Transverse colon (tissue), 4 donors: ENCODE measurements at regions not wholly inside any gene's neighbourhood (a gene's known extent, or its start where the extent isn't known, plus 50 kb on each side); places are given as distances from the start of the nearest gene placed in this dataset.

ENCODE experiments used
- DNase-seq: peaks from one replicate; pipeline ENCODE4 v3.0.0-alpha.2; 2019
- H3K27ac ChIP-seq, 4 donors: fragments of 200-600 bp; sonication (generic); 2 replicates each; pipeline ENCODE4 v1.5.1; 2016 to 2018; ENCODE audit warnings: inconsistent platforms in 4 of 4
- H3K27me3 ChIP-seq: fragments of 200-600 bp; sonication (generic); 2 replicates; pipeline ENCODE4 v1.5.1; 2017; ENCODE audit warnings: inconsistent platforms
- H3K36me3 ChIP-seq, 4 donors: fragments of 200-600 bp; sonication (generic); 2 replicates each; pipeline ENCODE4 v1.5.1; 2017 to 2019; ENCODE audit warnings: inconsistent platforms in 4 of 4
- H3K4me1 ChIP-seq, 4 donors: fragments of 200-600 bp; sonication (generic); 2 replicates each; pipeline ENCODE4 v1.5.1; 2017 to 2020; ENCODE audit warnings: inconsistent platforms in 4 of 4
- H3K4me3 ChIP-seq, 4 donors: fragments of 200-600 bp; sonication (generic); 1 replicate in 1 of 4; 2 replicates in 3 of 4; pipeline versions ENCODE4 v1.5.1 to v1.6.1; 2017 to 2019; ENCODE audit warnings: inconsistent platforms in 4 of 4
- H3K9me3 ChIP-seq, 2 donors: fragments of 200-600 bp; sonication (generic); 2 replicates each; pipeline ENCODE4 v1.5.1; 2017 to 2019; ENCODE audit warnings: inconsistent platforms in 2 of 2
- EP300 ChIP-seq: sonication (generic); formaldehyde crosslinking; IDR thresholded peaks from one replicate; pipeline ENCODE4 v1.6.1; 2017; ENCODE audit warnings: antibody characterized with exemption, low read depth
- POLR2A ChIP-seq: fragments of 450-650 bp; IDR thresholded peaks from one replicate; pipeline ENCODE4 v1.6.1; 2016; ENCODE audit warnings: antibody characterized with exemption, mild to moderate bottlenecking, moderate library complexity
- POLR2AphosphoS5 ChIP-seq, 3 donors: sonication (generic); formaldehyde crosslinking; IDR thresholded peaks; one replicate each; pipeline ENCODE4 v1.6.1; 2016; ENCODE audit warnings: antibody characterized with exemption in 3 of 3
- WGBS, 2 donors: methylation state at CpG; one replicate each; pipeline ENCODE4 v1.1.5; 2018; ENCODE audit warnings: low coverage in 1 of 2; 5-methylcytosine and 5-hydroxymethylcytosine counted together
- in situ Hi-C, 4 donors: fragments of 200-750 bp; cut with MboI; loops; one replicate each; pipeline versions ENCODE4 v1.15.0 to v1.15.1; 2017; ENCODE audit warnings: low sequenced_read_pairs in 3 of 4, low pct_ligation_motif_present in 1 of 4, low pct_unique_long_range_greater_than_20kb in 1 of 4
- intact Hi-C: fragments of 100-400 bp; cut with DNase I; formaldehyde crosslinking; loops from one replicate; pipeline ENCODE4 v1.15.1; 2023; ENCODE audit warnings: low total_unique reads
- TF ChIP-seq, protein P1 (sequence below), 5 experiments: fragments of 200-600 bp in 3 of 5; fragments of 450-650 bp in 2 of 5; sonication (generic) in 3 of 5; IDR thresholded peaks; 1 replicate in 2 of 5; 2 replicates in 3 of 5; pipeline ENCODE4 v1.5.1; 2016 to 2017; ENCODE audit warnings: antibody characterized with exemption in 5 of 5, inconsistent platforms in 3 of 5, mild to moderate bottlenecking in 2 of 5, moderate library complexity in 1 of 5

DNA sequence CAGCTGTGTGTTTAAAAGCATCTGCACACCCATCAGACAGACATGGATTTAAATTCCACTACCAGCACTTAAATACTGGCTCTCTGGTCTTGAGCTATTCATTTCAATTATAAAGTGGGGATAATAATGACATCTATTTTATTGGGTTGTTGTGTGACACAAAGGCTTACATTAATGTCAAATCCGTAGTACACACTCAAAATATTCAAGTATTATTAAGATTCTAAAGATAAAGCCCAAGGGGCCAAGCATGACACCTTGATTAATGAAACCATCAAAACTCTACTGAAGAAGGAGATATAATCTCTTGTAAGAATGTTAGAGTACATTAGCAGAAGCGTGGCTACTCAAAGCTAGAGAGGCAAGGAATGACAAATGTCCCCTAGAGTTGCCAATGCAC lies 743.0 kb downstream of the KCTD16 start:
- in situ Hi-C loops = no loop called here
- whole genome bisulfite sequencing, 2 donors = 56 to 70% methylated on average over 2 of the region's 2 CpGs
- H3K4me3 ChIP-seq = no peak overlapping the region

DNA sequence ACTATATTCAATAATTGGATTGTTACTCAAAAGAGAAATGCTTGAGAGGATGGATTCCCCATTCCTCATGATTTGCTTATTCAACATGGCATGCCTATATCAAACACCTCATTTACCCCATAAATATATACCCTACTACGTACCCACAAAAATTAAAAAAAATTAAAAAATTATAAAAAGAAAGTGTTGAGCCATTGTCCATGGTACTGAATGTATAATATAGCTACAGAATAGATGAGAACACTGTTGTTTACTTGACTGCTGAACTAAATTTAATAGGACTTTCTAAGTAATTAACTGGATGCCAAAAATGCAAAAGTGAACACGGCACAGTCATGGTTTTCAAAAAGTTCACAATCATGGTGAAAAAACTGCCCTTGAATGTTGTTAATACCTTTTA lies 725.8 kb downstream of the KCTD16 start:
- TF ChIP-seq EP300 (no peak), POLR2A (no peak), POLR2AphosphoS5 (IDR thresholded peaks at IDR 0.05) (no peak)
- TF ChIP-seq, protein P1, sequence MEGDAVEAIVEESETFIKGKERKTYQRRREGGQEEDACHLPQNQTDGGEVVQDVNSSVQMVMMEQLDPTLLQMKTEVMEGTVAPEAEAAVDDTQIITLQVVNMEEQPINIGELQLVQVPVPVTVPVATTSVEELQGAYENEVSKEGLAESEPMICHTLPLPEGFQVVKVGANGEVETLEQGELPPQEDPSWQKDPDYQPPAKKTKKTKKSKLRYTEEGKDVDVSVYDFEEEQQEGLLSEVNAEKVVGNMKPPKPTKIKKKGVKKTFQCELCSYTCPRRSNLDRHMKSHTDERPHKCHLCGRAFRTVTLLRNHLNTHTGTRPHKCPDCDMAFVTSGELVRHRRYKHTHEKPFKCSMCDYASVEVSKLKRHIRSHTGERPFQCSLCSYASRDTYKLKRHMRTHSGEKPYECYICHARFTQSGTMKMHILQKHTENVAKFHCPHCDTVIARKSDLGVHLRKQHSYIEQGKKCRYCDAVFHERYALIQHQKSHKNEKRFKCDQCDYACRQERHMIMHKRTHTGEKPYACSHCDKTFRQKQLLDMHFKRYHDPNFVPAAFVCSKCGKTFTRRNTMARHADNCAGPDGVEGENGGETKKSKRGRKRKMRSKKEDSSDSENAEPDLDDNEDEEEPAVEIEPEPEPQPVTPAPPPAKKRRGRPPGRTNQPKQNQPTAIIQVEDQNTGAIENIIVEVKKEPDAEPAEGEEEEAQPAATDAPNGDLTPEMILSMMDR (IDR thresholded peaks at IDR 0.05) = no peak
- Histone ChIP-seq H3K4me1 (no peaks in the 10 kb centered on the region), H3K4me3 (no peak overlapping the region), H3K27me3 (no peaks in the 10 kb centered on the region), H3K36me3 (no peaks in the 10 kb centered on the region), H3K27ac (no peak overlapping the region), H3K9me3 (no peaks in the 10 kb centered on the region)
- in situ Hi-C loops (no loop called here), intact Hi-C loops (no loop called here)
- WGBS, 2 donors = 67 to 84% methylated on average over 2 of the region's 2 CpGs
- DNase-seq = no peak

More for the DNA sequence above, 743.0 kb downstream of the KCTD16 start:
- Histone ChIP-seq H3K27me3 (no peaks in the 10 kb centered on the region), H3K36me3 (no peaks in the 10 kb centered on the region), H3K9me3 (no peaks in the 10 kb centered on the region), H3K27ac (no peak overlapping the region), H3K4me1 (no peaks in the 10 kb centered on the region)
- no peak for DNase-seq
- intact Hi-C loops = no loop called here
- TF ChIP-seq EP300 (no peak), POLR2A (no peak), POLR2AphosphoS5 (IDR thresholded peaks at IDR 0.05) (no peak)
- TF ChIP-seq, protein P1 (IDR thresholded peaks at IDR 0.05) = no peak

DNA sequence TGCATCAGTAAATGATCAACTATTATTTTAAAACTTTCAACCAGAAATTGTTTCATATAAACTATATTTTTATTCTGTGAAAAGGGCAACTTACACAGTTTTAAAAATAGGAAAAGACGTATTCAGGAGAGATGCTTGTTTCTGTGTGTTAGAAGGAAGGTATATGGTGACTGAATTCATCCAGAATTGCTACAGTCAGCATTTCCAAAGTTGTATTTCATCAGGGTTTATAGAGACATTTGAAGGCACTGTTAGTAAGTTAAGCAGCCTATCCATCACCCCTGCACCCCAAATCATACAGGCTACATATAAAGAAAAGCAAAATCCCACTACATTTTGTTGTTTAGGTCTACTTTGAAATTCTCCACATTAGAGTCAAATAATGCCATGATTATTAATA lies 716.0 kb downstream of the KCTD16 start:
- intact Hi-C loops = no loop called here
- TF ChIP-seq EP300 = no peak
- no peak for TF ChIP-seq POLR2A
- no peak for TF ChIP-seq POLR2AphosphoS5 (IDR thresholded peaks at IDR 0.05)

DNA sequence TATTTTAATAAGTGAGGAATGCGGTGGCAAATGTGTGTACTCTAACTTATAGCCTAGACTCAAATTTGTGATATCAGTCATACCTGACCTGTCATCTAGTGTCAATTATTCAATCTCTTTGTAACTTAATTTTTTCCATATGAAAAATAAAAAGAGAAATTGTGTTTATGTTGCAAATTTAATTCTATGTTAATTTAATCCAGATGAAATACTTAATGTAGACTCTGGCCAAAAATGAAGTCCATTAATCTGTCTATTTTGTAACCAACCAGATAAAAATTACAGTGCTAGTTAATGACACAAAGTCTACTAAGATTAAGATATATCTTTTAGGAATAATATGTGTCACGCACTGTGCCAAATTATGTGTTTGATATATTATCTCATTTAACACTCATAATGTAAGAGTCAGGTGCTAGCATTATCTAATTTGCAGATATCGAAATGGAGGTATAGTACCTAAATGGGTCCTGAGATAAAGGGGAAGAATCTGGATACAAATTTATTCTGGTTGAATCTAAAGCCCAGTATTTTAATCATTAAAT lies 712.1 kb downstream of the KCTD16 start:
- 79 to 88% methylated on average over 3 of the region's 3 CpGs for WGBS, 2 donors
- in situ Hi-C loops = no loop called here
- no peak for TF ChIP-seq POLR2AphosphoS5 (IDR thresholded peaks at IDR 0.05)
- TF ChIP-seq POLR2A = no peak
- TF ChIP-seq, protein P1 (IDR thresholded peaks at IDR 0.05) = no peak
- TF ChIP-seq EP300 = no peak

More for the DNA sequence above, 716.0 kb downstream of the KCTD16 start:
- Histone ChIP-seq H3K27ac (no peak overlapping the region), H3K4me3 (no peak overlapping the region), H3K36me3 (no peaks in the 10 kb centered on the region), H3K9me3 (no peaks in the 10 kb centered on the region), H3K27me3 (no peaks in the 10 kb centered on the region), H3K4me1 (no peaks in the 10 kb centered on the region)
- WGBS, 2 donors = 86 to 88% methylated on average over 1 of the region's 1 CpG
- DNase-seq = no peak
- in situ Hi-C loops = no loop called here

DNA sequence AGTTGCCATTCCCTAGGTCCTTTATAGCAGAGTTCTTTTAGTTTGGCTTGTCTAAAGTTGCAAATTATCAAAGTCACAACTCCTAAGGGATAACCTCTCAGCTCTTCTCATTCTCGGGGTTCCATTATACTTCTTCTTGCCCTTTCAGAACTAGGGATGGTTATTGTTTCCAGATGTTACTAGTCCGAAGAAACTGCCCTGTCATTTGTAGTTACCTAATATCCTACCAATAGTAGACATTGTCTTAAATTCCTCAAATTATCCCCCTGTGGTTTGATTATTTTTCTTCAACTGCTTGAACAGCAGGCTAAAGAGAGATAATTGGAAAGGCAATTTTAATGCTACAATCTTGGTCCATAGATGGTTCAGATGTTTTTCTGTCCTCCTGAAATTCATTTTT lies 709.8 kb downstream of the KCTD16 start:
- Histone ChIP-seq H3K9me3 (no peaks in the 10 kb centered on the region), H3K4me1 (no peaks in the 10 kb centered on the region), H3K27me3 (no peaks in the 10 kb centered on the region), H3K4me3 (no peak overlapping the region), H3K27ac (no peak overlapping the region), H3K36me3 (no peaks in the 10 kb centered on the region)
- no peak for TF ChIP-seq EP300
- TF ChIP-seq POLR2A = no peak
- TF ChIP-seq POLR2AphosphoS5 (IDR thresholded peaks at IDR 0.05) = no peak
- TF ChIP-seq, protein P1 (IDR thresholded peaks at IDR 0.05) = no peak
- WGBS, 2 donors = 72 to 78% methylated on average over 2 of the region's 2 CpGs
- no peak for DNase-seq
- in situ Hi-C loops (no loop called here), intact Hi-C loops (no loop called here)

More for the DNA sequence above, 712.1 kb downstream of the KCTD16 start:
- intact Hi-C loops = no loop called here
- Histone ChIP-seq H3K27ac (no peak overlapping the region), H3K27me3 (no peaks in the 10 kb centered on the region), H3K4me3 (no peak overlapping the region), H3K4me1 (no peaks in the 10 kb centered on the region), H3K9me3 (no peaks in the 10 kb centered on the region), H3K36me3 (no peaks in the 10 kb centered on the region)
- no peak for DNase-seq
